Neutrophil (primary cell): ENCODE measurements at regions not wholly inside any gene's neighbourhood (a gene's known extent, or its start where the extent isn't known, plus 50 kb on each side); places are given as distances from the start of the nearest gene placed in this dataset.

Experiments used
- H3K27ac ChIP-seq: fragments of 200-600 bp; sonication (generic); 2 replicates; pipeline ENCODE4 v1.5.1; 2016; ENCODE audit warnings: mild to moderate bottlenecking, moderate library complexity
- H3K27me3 ChIP-seq: fragments of 200-600 bp; sonication (generic); 2 replicates; pipeline ENCODE4 v1.6.0; 2016; ENCODE audit warnings: mild to moderate bottlenecking
- H3K36me3 ChIP-seq: fragments of 200-600 bp; sonication (generic); 2 replicates; pipeline ENCODE4 v1.5.1; 2017
- H3K4me1 ChIP-seq, 2 experiments: fragments of 200-600 bp in 1 of 2; sonication (generic) in 1 of 2; 1 replicate in 1 of 2; 2 replicates in 1 of 2; pipeline versions ENCODE4 v1.5.1 to v1.6.1; 2013 to 2016; ENCODE audit warnings: low read depth in 1 of 2, low read length in 1 of 2, mild to moderate bottlenecking in 1 of 2, moderate library complexity in 1 of 2; ENCODE audit not compliant: control insufficient read depth in 1 of 2, insufficient read depth in 1 of 2
- H3K4me3 ChIP-seq, 2 experiments: fragments of 200-600 bp in 1 of 2; sonication (generic) in 1 of 2; 1 replicate in 1 of 2; 2 replicates in 1 of 2; pipeline ENCODE4 v1.5.1; 2013 to 2016; ENCODE audit warnings: low read depth in 1 of 2, low read length in 1 of 2, mild to moderate bottlenecking in 1 of 2, moderate library complexity in 1 of 2
- H3K9me3 ChIP-seq: fragments of 200-600 bp; sonication (generic); 2 replicates; pipeline ENCODE4 v1.5.1; 2016
- TF ChIP-seq, protein P1 (sequence below): fragments of 200-600 bp; sonication (generic); IDR thresholded peaks from 2 replicates; pipeline ENCODE4 v1.5.1; 2016; ENCODE audit warnings: antibody characterized with exemption

DNA sequence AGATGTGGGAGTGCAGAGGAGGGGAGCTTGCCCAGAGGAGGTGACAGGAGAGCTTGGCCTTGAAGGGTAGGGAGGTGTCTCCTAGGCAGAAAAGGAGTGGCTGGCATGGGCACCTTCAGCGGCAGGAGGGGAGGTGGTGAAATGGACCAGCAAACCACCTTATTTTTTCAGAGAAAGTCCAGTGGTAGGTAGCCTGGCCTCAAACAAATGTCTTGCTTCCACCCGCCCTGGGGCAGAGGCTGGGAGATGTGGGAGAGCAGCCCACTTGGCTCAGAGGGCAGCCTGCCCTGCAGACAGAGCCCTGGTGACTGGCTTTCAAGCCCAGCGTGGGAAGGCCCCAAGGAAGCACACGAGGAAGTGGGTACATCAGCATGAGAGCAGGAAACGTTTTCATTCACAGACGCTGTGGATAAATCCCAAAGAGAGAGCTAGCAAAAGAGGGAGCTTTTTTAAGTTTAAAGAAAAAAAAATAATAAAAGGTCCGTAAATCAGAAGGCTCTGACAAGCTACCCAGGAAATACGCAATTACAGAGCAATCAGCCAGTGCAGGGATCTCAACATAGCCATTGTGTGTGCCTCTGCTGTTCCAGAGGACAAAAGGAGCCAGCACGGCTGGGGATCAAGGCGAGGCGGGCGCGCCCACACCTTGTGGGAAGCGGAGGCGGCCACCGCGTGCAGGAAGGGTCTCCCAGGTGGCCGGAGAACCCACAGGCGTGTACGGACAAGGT lies 238.7 kb upstream of the PLET1 start:
- H3K4me1 ChIP-seq: no peaks in the 10 kb centered on the region
- H3K27me3 ChIP-seq: no peaks in the 10 kb centered on the region
- H3K27ac ChIP-seq: no peak overlapping the region
- TF ChIP-seq, protein P1, sequence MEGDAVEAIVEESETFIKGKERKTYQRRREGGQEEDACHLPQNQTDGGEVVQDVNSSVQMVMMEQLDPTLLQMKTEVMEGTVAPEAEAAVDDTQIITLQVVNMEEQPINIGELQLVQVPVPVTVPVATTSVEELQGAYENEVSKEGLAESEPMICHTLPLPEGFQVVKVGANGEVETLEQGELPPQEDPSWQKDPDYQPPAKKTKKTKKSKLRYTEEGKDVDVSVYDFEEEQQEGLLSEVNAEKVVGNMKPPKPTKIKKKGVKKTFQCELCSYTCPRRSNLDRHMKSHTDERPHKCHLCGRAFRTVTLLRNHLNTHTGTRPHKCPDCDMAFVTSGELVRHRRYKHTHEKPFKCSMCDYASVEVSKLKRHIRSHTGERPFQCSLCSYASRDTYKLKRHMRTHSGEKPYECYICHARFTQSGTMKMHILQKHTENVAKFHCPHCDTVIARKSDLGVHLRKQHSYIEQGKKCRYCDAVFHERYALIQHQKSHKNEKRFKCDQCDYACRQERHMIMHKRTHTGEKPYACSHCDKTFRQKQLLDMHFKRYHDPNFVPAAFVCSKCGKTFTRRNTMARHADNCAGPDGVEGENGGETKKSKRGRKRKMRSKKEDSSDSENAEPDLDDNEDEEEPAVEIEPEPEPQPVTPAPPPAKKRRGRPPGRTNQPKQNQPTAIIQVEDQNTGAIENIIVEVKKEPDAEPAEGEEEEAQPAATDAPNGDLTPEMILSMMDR: no peak
- H3K4me3 ChIP-seq: no peak overlapping the region
- no peaks in the 10 kb centered on the region for H3K36me3 ChIP-seq
- H3K9me3 ChIP-seq: no peaks in the 10 kb centered on the region

GRCh38 chr11:112499881-112500204 lies 239.2 kb upstream of the PLET1 start:
- H3K4me3 ChIP-seq: no peak overlapping the region
- H3K36me3 ChIP-seq: no peaks in the 10 kb centered on the region
- no peaks in the 10 kb centered on the region for H3K27me3 ChIP-seq
- no peaks in the 10 kb centered on the region for H3K9me3 ChIP-seq
- no peaks in the 10 kb centered on the region for H3K4me1 ChIP-seq
- TF ChIP-seq, protein P1: no peak
- H3K27ac ChIP-seq: no peak overlapping the region

DNA sequence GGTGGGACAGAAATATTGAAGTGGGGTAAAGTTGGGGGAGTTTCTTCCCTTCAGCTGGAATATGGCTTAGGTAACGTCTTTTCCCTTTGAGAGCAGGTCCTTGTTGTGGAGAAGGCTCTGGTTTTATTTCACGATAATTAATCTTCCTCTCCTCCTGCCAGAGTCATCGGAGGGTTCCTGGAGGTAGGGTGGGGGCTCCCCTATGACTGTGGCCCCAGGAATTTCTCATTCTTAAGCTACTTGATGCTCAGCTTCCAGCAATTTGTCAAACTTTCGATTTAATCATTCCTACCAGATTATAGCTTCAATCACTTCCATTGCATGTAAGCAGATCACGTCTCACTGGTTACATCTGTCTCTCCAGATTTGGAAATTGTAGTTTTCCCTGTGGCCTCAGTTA lies 242.8 kb upstream of the PLET1 start:
- Histone ChIP-seq H3K9me3 (no peaks in the 10 kb centered on the region), H3K4me1 (no peaks in the 10 kb centered on the region), H3K36me3 (no peaks in the 10 kb centered on the region), H3K4me3 (no peak overlapping the region), H3K27me3 (no peaks in the 10 kb centered on the region), H3K27ac (no peak overlapping the region)
- TF ChIP-seq, protein P1: no peak

- Histone ChIP-seq H3K36me3 (no peaks in the 10 kb centered on the region), H3K4me3 (no peak overlapping the region), H3K9me3 (no peaks in the 10 kb centered on the region), H3K27me3 (no peaks in the 10 kb centered on the region), H3K27ac (no peak overlapping the region), H3K4me1 (no peaks in the 10 kb centered on the region)
- TF ChIP-seq, protein P1: no peak
Measured at GRCh38 chr11:112504056-112504455, 243.4 kb upstream of the PLET1 start.

- TF ChIP-seq, protein P1: no peak
- Histone ChIP-seq H3K27me3 (no peaks in the 10 kb centered on the region), H3K27ac (no peak overlapping the region), H3K4me3 (no peak overlapping the region), H3K4me1 (no peaks in the 10 kb centered on the region), H3K36me3 (no peaks in the 10 kb centered on the region), H3K9me3 (no peaks in the 10 kb centered on the region)
Measured at GRCh38 chr11:112506852-112507251, 246.2 kb upstream of the PLET1 start.
